Esophagus squamous epithelium (tissue), 4 donors: ENCODE measurements at regions not wholly inside any gene's neighbourhood (a gene's known extent, or its start where the extent isn't known, plus 50 kb on each side); places are given as distances from the start of the nearest gene placed in this dataset.

ENCODE experiments used
- POLR2A ChIP-seq, 4 donors: fragments of 450-650 bp; IDR thresholded peaks; one replicate each; pipeline ENCODE4 v1.6.1; 2017; ENCODE audit warnings: antibody characterized with exemption in 4 of 4, mild to moderate bottlenecking in 4 of 4, moderate library complexity in 3 of 4
- TF ChIP-seq, protein P1 (sequence below), 6 experiments: fragments of 450-650 bp in 4 of 6; fragments of 200-600 bp in 2 of 6; sonication (generic) in 2 of 6; IDR thresholded peaks; one replicate each; pipeline ENCODE4 v1.5.1; 2016 to 2019; ENCODE audit warnings: antibody characterized with exemption in 6 of 6, mild to moderate bottlenecking in 4 of 6, moderate library complexity in 4 of 6

DNA sequence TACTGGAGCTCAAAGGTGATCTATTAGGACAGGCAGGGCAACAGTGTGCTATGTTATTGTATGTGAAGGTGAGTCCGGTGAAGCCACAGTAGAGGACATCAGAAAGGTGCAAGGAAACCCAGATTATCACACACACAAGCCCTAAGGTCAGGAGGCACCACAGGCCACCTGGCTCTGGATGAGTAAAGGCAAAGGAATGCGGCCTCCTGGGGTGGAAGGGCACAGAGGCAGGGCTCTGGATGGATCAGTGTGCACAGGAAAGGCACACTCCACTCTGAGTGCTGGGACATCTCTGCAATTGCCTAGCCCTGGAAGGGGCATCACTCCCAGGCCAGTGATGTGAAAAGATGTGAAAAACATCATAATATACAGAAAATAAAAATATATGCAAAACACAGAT lies 683.5 kb downstream of the TRIML1 start:
- TF ChIP-seq, protein P1, sequence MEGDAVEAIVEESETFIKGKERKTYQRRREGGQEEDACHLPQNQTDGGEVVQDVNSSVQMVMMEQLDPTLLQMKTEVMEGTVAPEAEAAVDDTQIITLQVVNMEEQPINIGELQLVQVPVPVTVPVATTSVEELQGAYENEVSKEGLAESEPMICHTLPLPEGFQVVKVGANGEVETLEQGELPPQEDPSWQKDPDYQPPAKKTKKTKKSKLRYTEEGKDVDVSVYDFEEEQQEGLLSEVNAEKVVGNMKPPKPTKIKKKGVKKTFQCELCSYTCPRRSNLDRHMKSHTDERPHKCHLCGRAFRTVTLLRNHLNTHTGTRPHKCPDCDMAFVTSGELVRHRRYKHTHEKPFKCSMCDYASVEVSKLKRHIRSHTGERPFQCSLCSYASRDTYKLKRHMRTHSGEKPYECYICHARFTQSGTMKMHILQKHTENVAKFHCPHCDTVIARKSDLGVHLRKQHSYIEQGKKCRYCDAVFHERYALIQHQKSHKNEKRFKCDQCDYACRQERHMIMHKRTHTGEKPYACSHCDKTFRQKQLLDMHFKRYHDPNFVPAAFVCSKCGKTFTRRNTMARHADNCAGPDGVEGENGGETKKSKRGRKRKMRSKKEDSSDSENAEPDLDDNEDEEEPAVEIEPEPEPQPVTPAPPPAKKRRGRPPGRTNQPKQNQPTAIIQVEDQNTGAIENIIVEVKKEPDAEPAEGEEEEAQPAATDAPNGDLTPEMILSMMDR (IDR thresholded peaks at IDR 0.05): no peak
- TF ChIP-seq POLR2A (IDR thresholded peaks at IDR 0.05): no peak
